Hippocampal formation (tissue), 2 donors: ENCODE measurements at regions not wholly inside any gene's neighbourhood (a gene's known extent, or its start where the extent isn't known, plus 50 kb on each side); places are given as distances from the start of the nearest gene placed in this dataset.
A peak's percentile ranks its signal among the peaks of the same experiment; 100 is the strongest.

Experiments used
- DNase-seq, 2 donors: peaks; one replicate each; lab custom pipeline; 2025; lab: John Stamatoyannopoulos, UW

DNA sequence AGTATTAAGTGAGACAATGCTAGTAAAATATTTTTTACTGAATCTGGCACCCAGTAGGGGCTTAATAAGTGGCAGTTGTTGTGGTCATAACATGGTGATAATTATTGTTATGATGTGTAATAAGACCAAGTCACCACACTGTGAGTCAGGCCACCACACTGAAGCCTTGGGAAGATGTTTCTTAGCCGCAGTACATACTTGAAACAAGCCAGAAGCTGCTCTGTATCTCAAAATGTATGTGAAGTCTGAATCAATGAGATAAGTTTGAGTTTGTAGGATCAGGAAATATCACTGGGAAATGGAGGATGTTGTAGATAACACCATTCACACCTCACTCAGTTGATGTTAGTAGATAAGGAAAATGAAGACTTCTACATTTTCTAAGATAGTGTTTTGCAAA lies 51.3 kb upstream of the PTPN3 start:
- DNase-seq, result no peak

DNA sequence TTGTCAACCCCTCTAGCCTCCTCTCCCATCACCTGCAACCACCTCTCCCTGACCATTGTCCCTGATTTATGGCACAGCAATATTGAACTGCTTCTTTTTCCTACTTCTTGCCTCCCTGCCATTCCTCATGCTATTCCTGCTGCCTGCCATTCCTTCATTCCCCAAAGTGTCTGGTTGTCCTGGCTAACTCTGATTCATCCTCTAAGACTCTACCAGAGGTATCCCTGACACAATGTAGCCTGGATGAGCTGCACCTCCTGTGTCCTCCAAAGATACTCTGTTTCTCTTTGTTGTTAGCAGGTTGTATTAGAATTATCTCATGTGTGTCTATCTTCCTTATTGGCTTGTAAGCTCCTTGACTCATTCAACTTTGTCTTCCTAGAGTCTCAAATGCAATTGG lies 53.5 kb upstream of the PTPN3 start:
- DNase-seq, result no peak

DNA sequence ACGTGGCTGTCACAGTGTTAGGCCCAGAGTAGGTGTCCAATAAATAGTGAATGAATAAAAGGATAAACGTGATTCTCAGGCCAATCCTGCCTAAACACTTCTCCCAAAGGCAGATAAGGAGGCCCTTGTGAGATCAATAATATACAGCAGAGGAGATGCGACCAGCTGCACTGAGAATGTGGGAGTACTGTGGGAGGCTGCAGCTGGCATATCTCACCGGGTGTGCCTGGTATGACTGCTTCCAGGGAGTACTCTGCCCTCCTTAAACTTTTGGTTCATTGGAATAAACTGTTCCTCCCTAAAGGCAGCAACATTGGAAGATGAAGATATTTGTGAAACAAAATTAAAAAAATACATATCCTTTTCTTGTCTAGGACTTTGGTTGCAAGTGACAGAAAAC lies 57.1 kb upstream of the PTPN3 start:
- DNase-seq, result no peak

DNA sequence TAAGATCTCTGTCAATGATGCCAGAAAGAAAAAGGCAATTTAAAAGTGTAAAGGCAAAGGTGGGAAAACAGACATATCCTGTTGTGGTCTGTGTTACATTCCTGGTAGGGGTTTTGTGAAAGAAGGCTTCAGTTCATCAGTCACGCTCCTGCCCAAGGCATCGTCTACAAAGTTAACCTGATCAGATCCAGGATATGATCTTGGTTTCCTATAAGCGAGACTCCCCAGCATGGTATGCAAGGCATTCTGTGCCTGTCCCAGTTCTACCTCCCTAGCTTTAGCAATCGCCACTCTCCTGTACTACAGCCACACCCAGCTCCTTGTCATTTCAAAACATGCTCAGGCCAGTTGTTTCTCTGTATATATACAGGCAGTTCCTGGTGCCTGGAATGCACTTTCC lies 58.0 kb upstream of the PTPN3 start:
- DNase-seq, result no peak

DNA sequence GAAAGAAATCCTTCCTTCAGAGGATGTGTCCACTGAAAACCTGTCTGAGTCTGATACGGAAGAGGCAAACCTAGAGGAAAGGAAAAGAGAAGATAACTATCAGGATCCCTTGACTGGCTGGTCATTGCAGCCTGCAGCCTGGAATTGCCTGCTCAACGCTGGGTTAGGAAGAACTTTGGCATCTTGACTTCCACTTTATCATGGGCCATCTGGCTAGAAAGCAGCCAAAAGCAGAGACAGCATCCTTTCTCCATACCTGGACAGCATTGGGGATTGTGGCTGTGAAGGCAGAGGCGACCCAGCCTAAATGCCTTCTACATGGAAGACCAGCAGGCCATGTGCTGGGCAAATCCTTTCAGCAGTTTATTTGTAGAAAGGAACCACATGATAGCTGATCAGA lies 58.7 kb upstream of the PTPN3 start:
- DNase-seq, result no peak

DNA sequence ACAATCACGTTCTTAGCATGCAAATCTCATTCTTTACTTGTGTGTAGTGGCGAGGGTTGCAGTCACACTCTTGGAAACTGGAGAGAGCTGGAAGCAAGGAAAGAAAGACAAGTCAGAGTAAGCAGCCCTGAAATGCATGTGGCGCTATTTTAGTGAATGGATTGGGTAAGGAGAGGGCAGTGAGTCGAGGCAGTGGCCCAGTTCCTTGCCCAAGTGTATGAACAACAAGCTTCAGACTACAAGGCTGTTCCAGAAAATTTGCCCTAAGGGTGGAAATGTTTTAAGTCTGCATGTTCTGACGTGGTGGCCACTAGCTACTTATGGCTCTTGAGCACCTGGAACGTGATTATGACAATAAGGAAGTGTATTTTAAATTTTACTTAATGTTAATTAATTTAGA lies 59.4 kb upstream of the PTPN3 start:
- DNase-seq, result no peak

DNA sequence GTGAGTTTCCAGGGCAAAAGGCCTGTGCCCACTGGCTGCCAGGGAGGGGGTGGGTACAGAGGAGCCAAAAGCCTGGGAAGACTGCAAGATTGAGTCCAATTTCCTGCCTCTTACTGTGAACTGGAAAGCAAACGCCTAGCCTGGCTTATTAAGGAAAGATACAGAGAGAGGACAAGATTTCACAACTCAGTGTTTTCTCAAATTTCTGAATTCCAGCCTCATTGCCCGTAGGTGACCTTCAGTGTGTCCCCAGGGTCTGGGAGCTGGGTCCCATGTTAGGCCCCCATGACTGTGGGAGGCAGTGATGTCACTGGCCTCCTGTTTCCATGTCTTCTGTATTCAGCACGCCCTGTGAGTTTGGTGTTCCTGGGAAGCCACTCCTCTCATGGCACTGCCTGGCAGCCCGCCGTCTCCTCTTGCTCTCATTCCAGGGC lies 60.6 kb upstream of the PTPN3 start:
- DNase-seq, result no peak

DNA sequence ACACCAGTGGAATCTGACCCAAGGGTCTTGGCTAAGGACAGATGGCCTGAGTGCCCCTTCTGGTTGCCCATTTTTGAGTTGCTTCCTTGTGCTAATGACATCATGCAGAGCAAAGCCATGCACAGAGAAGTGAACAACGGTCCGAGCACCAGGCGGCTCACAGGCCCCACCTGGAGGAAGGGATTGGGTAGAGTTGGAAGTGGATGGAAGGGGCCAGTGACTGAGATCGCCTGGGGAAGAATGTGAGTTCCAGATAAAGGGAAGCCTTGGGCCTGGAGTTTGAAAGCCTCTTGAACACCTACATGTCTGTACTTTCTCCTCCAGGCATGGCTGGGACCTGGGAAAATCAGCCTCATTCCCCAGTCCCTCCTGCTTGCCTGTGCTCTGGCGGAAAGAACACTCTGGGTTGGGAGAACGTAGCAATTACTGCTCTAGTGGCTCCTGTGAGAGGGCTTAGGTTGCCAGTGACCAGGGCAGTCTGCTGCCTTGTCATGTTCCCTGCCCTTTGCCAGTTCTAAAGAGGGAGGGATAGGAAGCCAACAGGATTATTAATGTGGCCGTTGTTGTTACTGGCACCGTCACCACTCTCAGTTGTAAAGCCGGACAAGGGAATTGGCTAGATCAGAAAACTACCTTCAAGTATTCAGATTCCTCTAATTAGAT lies 62.5 kb upstream of the PTPN3 start:
- no peak for DNase-seq

DNA sequence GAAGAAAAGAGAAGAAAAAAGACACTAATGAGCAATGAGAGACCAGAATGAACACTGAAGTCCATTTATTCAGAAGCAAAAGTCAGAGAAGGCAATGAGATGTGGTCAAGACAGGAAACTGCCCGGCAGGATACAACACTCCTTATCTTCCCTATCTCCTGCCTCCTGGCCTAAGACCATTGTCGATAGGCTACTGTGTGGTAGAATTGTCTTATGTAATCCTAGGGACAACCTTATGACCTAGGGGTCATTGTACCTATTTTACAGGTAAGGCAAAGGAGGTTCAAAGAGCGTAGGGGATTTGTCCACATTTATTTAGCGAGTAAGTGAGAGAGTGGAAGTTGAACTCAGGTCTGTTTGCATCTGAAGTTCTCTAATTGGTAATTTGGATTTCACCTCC lies 63.0 kb upstream of the PTPN3 start:
- DNase-seq, result no peak

DNA sequence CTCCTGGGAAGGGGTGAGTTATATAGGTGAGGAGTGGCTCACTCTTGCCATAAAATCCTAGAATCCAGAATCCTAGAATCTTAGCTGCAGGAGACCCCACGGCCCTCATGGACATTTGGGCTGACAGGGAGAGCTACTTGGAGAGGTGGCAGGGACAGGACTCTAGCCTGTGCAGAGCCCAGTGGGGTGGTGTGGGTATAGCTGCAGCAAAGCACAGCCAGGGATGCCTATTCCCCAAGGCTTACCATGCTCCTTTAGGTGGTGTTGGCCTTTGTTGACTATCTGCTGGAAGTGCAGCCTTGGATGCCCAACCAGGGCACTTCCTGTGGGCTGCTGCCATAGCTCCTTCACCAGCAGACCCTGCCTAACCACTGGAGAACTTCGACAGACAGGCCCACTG lies 70.0 kb upstream of the PTPN3 start:
- no peak for DNase-seq

DNA sequence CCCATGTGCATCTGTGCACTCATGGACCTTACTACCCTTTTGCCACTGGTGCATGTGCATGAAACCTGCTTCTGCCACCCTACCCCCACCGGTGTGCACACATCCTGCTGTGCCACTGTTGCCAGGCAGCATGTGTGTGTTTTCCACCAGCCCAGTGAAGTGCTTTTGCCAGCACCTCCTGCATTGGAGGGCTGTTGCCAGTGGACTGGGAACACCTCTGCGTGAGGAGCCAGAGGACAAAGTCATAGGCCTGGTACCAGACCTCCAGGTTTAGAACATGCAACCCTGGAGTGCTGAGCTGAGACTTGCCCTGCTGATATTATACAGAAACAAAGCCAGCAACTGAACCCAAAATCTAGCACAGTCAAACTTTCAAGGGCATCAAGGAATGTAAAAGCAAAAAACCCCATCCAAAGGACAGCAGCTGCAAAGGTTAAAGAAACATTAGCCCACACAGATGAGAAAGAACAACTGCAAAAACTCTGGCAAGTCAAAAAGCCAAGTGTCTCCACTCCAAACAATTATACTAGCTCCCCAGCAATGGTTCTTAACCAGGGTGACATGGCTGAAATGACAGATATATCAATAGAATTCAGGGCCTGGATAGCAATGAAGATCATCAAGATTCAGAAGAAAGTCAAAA lies 70.6 kb upstream of the PTPN3 start:
- no peak for DNase-seq

DNA sequence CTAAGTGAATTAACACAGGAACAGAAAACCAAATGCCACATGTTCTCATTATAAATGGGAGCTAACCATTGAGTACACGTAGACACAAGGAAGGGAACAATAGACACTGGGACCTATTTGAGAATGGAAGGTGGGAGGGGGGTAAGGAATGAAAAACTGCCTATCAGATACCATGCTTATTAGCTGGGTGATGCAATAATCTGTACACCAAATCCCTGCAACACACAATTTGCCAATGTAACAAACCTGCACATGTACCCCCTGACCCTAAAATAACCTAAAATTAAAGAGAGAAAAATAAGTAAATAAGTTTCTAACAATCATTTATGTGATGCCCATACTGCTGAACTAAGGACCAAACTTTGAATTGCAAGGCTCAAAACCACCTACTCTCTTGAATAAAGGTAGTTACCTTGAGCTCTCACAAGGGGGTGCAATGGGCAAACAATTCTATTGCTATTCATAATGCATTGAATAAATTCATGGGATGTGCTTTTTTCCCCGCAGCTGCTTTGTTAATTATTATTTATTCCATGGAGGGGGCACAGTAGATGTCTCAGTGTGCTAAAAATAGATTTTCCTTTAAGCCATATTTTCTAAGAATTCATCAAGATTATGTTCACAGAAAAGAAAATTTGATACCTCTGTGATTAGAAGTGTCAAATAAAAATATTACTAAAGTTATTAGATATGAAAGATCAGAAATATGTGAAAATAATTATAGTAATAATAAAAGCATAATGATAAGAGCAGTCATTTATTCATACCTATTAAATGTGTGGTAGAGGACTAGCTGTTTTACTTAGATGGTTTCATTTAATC lies 76.2 kb upstream of the PTPN3 start:
- peak in 1 of 2 donors; percentile 77 for DNase-seq

DNA sequence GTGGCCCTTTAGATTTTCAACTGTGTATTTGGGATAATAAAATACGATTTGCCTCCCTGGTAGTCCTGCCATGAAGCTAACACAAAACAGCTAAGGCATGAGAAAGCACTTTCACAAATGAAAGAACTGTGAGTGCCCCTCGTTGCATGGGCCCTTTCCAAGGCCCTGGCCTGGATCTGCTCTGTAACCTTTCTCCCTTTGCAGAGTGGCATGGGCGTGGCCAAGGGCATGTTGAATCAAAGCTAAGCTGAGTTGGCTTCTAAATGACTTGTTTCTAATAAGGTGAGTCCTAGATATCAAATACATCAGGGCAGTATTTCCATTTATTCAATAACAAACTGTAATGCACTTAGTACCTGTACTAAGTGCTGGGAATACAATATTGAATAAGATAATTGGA lies 78.7 kb upstream of the PTPN3 start:
- DNase-seq, result no peak

DNA sequence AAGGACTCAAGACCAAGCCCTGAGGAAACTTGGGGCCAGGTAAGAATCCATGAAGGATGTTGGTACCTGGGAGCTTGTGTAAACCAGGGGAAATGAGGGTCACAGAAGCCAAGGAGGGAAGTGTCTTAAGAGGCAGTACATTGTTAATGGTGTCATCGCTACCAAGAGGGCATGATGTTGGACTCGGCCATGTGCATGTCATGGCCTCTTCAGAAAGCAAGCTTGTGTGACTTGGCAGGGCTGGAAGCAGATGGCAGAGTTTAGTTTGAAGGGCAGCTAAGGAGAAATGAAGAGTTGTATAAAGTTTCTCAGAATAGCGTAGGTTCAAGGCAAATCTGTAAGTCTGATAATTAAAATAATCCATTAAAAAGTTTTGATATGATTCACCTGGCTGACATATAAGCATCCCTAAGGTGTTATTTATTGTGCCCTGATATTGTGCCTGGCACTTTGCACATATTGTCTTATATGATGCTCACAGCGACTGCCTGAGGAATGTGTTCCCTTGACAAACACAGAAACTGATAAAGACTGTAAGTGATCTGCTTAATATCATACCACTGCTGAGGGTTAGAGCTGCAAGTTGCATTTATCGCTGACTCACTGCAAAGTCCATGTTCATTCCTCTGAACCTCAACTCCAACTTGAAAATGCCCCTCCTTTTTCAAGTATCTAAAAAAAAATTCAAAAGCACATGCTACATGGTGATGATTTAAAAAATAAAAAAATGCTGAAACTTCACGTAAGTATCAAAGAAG lies 81.3 kb upstream of the PTPN3 start:
- DNase-seq, result no peak

DNA sequence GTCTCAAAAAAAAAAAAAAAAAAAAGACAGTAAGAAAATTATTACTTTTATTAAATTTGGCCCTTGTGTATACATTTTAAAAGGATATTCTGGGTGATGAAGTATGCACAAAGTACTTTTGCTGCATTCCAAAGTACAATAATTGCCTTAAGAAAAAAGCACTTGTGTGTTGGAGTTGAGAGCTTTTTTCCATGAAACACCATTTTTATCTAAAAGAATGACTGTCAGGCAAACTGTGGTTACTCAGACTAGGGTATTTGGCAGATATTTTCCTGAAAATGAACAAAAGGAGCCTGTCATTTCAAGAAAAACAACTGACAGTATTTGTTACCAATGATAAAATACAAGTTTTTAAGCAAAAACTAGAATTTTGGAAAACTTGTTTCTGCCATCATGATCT lies 84.3 kb upstream of the PTPN3 start:
- no peak for DNase-seq

DNA sequence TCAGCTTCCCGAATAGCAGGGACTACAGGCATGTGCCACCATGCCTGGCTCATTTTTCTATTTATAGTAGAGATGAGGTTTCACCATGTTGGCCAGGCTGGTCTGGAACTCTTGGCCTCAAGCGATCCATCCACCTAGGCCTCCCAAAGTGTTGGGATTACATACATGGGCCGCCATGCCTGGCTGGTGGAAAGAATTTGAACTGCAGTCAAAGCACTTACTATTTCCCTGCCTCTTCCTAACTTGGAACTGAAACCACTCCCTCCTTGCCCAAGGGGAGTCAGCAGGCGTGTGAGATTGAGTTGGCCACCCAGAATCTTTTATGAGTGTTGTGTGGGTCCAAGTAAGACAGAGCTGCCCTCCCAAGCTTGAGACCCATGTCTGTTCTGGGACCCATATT lies 86.1 kb upstream of the PTPN3 start:
- no peak for DNase-seq

DNA sequence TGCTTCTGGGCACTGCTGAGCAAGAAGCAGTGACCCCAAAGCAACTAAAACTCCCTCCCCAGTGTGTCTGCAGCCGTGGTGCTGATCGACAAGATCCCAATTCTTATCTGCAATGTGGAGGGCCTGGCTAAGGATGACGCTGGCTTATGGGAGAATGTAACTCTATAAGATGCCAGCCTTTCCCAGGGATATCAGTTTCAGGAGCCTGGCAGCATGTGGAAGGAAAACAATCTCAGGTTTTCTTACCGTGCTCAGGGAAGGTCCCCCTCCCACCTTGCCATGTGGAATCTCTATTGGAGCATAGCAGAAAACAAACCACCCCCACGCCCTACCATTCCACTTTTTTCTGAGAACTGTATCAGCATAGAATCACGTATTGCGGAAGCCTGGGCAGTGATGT lies 87.7 kb upstream of the PTPN3 start:
- DNase-seq, result no peak

DNA sequence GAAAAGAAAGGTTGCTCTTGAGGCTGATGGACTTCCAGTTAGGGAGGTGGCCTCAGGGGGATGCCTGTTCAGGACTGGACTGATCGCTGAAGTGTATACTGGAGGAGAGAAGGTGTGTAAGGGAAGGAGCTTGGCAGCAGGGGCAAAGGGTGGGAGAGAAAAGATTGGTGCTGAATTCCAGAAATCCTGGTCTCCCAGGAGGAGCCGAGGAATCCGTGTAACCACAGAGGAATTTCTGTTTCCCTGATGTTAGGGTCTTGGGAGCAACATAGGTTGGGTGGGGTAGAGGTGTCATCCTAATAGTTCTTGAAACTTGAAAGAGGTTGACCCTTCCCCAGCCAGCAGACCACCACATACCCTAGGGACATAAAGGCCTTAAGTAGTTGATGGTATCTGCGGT lies 88.9 kb upstream of the PTPN3 start:
- no peak for DNase-seq

DNA sequence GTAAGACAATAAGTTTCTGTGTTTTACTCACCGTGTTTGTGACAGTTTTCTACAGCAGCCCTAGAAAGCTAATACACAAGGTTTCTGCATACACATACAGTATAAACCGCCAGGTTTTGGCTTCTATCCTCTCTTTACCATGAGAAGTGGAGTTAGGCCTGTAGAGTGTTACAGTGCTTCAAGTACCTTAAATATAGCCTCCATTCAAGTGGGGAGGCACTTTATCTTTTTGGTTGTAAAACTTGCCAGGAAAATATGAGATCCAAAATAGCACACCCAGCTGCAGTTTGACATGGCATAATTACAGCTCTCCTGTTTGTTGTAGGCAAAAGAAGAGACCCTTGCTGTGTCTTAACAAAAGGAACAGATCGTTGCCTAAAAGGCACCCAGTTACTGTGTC lies 90.3 kb upstream of the PTPN3 start:
- no peak for DNase-seq

DNA sequence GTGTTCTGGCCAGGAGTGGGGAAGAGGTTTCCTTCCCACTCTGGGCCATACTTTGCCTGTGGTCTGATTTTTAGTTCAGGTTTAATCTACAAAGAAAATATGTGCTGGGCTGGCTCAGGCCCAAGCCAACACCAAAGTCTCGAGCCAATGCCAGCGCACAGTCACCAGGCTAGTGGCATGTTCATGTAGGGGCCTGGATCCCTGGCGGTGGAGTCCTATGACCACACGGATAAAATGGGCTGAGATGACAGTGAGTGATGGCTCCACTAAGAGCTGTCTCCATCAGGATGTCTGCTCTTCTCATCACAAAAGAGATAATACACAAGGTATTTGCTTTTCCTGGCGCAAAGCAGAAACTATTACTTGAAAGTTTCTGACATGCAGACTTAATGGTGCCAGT lies 92.9 kb upstream of the PTPN3 start:
- DNase-seq, result no peak

DNA sequence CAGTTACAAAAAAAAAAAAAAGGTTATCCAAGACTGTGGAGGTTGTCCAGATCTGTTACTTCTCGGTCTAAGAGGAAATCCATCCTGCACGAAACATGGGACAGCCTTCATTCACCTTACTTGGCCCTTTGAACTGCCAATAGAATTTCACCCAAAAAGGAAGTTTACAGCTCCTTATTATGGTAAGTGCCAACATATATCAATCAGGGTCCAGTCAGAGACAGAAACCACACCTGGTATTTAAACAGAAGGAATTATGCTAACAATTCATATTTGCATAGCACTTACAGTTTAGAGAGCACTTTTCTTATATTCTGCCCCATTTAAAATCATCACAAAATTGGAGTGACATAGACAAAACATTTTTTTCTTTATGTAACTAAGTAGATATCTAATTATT lies 93.6 kb upstream of the PTPN3 start:
- no peak for DNase-seq

DNA sequence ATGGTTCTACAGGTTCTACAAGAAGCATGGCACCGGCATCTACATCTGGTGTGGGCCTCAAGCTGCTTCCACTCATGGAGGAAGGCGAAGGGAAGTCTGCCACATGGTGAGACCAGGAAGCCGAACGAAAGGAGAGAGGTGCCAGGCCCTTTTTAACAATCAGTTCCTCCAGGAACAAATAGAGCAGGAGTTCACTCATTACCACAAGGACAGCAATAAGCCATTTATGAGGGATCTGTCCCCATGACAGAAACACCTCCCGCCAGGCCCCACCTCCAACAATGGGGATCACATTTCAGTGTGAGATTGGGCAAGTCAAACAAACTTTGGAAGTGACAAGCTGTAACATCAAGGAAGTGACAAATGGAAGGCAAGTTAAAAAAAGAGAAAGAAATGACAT lies 95.5 kb upstream of the PTPN3 start:
- no peak for DNase-seq

DNA sequence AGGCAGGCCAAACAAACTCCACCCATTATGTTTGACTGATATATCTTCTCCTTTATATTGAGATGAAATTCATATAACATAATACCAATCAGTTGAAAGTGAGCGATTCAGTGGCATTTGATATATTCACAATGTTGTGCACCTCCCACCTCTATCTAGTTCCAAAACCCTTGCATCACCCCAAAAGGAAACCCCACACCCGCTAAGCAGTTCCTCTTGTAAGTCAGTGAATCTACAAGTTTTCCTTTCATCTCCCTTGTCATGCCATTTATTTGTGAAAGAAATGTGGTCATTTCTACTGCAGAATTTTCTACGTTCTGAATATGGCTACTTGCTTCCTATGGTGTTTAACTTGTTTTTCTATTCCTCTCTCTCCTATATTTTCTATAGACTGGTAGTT lies 99.4 kb upstream of the PTPN3 start:
- DNase-seq, result no peak
